ENCODE measurements at regions not wholly inside any gene's neighbourhood (a gene's known extent, or its start where the extent isn't known, plus 50 kb on each side); places are given as distances from the start of the nearest gene placed in this dataset.

DNA sequence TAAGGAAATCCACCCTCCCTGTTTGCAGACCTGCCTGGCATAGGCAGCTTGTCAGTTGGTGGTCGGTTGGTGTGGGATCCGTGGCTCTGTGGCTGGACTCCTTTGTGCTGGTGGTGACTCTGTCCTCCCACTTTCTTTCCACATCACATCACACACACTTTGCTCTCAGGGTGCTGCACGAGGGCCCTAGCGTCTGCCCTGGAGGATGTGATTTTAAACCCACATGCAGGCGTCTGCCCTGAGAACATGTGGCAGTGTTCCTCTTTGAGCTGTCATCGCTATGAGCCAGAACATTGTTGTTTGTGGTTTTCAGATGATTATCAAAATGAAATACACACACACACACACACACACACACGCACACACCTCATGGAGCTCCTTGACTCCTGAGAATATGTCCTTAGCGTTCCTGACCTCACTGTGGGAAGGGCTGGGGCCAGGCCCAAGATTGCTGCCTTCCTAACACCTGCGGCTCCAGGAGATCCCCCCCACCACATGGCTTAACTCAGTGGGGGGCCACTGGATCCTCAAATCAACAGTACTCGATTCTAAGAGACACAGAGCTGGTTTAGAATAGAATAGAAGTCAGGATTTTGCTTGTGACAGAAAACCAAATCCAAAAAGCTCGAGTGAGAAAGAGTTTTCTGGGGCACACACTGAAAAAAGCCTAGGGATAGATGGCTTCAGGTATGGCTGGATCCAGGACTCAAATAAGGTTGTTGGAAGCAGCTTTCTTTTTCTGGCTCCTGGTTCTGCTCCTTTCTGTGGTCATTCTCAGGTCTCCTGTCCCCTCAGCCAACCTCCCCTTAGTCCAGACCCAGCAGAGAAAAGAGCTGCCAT is 54.8 kb downstream of the RTP5 start:
- DNase-seq, result no peak

DNA sequence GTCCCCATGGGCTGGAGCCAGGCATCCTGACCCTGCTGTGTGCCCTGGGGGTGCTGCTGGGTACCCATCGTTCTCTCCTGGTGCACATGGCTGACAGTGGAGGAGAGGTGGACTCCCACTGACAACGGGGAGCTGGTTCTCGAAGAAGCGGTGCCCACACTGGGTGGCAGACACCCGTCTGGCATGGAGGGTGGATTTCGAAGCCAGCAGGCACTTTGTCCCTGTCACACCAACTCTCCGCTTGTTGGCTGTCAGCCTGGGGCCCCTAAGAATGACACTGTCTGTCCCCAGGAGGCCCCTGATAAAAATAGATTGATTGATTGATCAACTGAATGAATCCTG is 55.4 kb downstream of the RTP5 start:
- DNase-seq, result no peak

DNA sequence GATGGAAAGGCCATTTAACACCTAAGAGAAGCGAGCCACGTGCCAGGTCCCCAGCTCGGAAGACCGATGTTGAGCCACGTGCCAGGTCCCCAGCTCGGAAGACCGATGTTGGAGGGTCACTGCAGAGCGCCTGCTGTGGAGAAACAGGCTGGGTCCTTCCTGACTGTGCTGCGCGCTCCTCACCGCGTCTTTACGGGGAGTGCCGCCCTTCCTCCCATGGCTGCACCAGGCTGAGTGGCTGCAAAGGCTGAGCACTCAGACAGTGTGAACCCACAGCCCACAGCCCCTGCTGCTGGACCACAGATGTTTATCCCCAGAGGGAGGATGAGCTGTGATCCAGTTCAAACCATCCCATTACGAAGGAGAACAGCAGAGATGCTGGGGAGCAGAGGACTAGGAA is 55.7 kb downstream of the RTP5 start:
- no peak for DNase-seq

- no peak for DNase-seq
These were observed 56.4 kb downstream of the RTP5 start for GRCh38 chr2:241925821-241926441.

GRCh38 chr2:241926541-241927311 is 57.2 kb downstream of the RTP5 start:
- DNase-seq, result no peak

- DNase-seq, result no peak
These were observed 60.3 kb downstream of the RTP5 start for GRCh38 chr2:241929551-241930490.

DNA sequence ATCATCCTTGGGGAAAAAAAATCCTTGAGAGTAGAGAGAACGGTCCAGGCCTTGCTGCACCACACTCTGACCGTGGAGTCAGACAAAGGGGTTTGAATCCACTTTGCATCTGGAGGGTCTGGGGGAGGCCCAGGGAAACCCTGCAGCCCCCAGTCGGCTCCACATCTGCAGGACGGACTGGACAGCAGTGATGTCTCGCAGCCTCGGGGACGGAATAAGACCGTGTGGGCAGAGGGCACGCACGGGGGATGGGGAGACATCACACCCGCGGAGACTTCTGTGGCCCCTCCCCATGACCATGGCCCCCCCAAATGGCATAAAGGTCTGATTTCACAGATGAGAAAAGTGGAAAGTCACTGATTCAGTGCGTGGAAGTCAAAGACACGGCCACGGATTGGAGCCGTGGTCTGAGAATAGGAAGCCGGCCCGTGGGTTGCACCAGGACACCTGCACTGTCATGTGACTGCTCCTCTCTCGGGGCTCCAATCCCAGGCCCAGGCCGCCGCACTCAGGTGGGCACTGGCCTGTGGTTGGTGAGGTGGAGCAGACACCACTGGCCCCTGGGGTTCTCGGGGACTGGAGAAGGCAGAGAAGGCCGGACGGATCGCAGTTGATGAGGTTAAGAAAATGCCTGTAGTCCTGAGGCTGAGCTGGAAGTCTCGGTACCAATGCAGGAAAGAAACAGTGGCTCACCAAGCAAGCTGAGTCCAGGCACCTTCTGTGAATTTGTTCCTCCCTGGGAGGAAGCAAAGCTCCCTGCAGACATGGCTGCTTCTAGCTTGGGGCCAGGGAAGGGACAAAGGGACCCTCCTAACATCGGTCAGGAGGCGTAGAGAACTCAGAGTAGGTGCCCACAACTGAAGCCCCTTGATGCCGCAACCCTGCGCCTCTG is 61.8 kb downstream of the RTP5 start:
- DNase-seq, result no peak

GRCh38 chr2:241931976-241932898 is 62.7 kb downstream of the RTP5 start:
- DNase-seq, result no peak

DNA sequence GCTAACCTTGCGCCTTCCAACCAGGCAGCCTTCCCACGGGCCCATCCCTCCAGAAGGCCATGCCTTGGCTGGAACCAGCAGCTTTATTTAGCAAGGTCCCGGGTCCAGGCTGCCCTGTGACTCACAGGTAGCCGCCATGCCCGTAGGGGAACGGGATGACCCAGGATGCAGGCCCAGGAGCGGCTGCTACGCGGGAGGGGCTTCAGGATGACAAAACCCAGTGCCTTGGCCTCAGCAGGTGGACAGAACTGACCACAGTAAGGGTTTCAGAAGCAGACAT is 63.3 kb downstream of the RTP5 start:
- DNase-seq, result no peak

- no peak for DNase-seq
These were observed 63.8 kb downstream of the RTP5 start for GRCh38 chr2:241933179-241933911.

DNA sequence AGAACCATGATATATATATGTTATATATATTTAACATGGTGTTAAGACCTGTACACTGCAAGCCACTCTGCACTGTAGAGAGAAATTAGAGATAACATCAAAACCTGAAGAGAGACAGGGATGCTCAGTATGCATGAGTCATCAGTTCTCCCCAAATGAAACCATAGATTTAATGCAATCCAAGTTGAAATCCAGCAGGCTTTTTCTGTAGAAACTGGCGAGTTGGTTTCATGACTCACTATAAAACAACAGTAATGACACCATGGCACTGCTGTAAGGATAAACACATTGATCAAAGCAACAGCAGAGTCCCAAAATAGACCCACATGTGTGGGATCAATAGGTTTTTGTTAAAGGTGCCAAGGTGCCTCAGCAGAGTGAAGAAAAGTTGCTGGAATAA is 65.8 kb downstream of the RTP5 start:
- DNase-seq, result no peak

DNA sequence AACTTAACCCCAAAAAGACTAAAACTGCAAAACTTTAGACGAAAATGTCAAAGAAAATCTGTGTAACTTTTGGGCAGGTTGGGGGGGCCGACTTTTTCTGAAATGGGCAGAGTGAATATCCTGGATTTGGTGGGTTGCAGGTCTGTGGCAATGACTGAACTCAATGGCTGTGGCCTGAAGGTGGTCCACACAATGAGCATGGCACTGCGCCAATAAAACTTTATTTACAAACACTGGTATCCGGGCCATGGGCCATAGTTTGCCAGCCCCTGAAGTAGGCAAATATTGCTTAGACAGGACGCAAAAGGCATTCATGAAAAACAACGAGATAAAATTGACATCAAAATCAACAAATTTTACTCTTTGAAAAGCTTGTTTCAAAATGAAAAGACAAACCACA is 66.2 kb downstream of the RTP5 start:
- no peak for DNase-seq

GRCh38 chr2:241936457-241937133 is 67.1 kb downstream of the RTP5 start:
- DNase-seq, result no peak

- no peak for DNase-seq
These were observed 67.8 kb downstream of the RTP5 start for GRCh38 chr2:241937297-241937696.

GRCh38 chr2:241939541-241939940 is 70.0 kb downstream of the RTP5 start:
- DNase-seq, result no peak

DNA sequence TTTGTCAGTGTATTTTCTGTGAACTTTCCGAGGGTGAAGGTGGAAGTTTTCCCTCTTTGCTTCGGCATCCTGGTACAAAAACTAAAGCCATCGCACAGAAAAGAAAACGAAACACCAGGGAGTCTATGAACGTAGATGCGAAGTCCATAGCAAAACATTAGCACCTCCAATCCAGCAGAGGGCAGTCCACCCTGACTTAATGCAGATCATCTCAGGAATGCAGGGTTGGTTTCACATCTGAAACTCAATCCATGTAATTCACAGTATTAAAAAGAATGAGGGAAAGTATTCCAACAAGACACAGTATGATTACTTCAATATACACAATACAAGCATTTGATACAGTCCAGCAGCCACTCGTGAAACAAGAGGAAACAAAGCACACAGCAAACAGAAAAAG is 70.8 kb downstream of the RTP5 start:
- DNase-seq, result no peak

DNA sequence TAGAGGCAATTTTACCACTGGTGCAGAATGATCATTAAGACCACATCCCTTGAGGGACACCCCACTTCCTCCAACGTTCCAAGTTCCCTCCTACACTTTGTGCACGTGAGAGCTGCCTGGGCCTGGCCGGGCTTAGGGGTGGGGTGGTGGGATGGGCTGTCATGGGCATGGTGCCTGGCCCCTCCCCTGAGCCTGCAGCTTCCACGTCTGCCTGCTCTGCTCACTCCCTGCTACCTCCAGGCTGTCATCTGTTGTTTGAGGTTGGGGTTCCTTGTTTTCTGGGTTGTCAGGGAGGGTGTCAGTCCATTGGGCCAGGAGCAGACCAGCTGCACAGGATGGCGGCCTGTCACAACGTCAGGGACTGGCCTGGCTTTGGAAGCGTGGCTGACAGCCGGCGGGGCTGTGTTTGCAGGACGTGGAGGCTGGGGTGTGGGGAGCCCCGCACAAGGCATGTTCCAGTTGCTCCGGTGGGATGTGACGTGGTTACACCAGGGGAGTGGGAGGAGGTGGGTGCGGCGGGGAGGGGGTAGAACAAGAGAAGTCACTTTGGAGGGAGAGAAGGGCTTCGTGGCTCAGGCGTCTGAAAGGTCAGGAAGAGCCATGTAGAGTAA is 72.3 kb downstream of the RTP5 start:
- DNase-seq, result no peak

- DNase-seq, result no peak
These were observed 73.1 kb downstream of the RTP5 start for GRCh38 chr2:241942416-241943208.
